ENCODE measurements at regions not wholly inside any gene's neighbourhood (a gene's known extent, or its start where the extent isn't known, plus 50 kb on each side); places are given as distances from the start of the nearest gene placed in this dataset.

DNA sequence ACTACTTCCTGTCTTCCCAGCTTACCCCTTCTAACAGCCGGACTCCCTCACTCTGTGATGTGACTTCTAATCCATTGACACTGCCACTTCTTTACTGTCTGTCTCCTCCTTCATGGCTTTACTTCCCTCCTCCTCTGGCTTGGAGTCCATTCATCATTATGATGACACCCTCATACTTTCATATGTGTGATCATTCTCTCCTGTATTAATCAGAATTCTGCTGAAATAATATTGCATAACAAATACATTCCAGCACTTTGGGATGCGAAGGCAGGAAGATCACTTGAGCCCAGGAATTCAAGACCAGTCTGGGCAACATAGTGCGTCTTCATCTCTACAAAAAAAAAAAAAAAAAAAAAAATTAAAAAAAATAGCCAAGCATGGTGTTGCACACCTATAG is 147.9 kb upstream of the BTBD3 start (continued):
- no peak for TF ChIP-seq KIAA2018 (CRISPR knock-in tag; IDR thresholded peaks at IDR 0.05; ENCODE audit: borderline replicate concordance)
- TF ChIP-seq GLI4 (CRISPR knock-in tag; IDR thresholded peaks at IDR 0.05; ENCODE audit: borderline replicate concordance) = no peak

DNA sequence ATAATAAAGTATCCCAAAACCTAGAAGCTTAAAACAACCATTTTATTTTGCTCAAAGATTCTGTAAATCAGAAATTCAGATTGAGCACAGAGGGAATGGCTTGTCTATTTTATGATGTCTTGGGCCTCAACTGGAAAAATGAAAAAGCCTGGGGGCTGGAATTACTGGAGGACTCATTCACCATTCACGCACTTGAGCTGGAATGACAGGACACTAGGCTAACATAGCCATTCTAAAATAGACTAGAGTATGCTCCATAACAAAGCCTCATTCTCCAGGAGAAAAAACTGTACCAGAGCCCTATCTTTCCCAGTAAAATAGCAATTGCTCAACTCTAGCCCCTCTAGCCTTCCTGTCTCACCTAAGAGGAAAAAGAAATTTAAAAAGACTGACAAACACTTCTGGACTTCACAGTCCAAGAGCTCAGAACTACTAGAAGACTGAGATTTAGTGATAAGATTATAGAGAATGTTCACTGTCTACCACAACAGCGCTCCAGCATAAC is 145.4 kb upstream of the BTBD3 start:
- POLR2A ChIA-PET = no interaction called here
- no peak overlapping the region for H3K9ac ChIP-seq (ENCODE audit: insufficient read depth, low read depth, low read length)
- no peak overlapping the region for H3K4me3 ChIP-seq (replicated peaks in 1 of 3; ENCODE audit: insufficient read depth in 1 of 3, low read depth in 2 of 3, low read length in 3 of 3)
- in situ Hi-C loops (cut with HindIII; ENCODE audit: extremely low pct_ligation_motif_present, low pct_unique_long_range_greater_than_20kb) = no loop called here
- DNase-seq (ENCODE audit: low spot score) = no peak
- H3K4me2 ChIP-seq (ENCODE audit: low read depth, low read length) = no peak overlapping the region
- no peak overlapping the region for H2AFZ ChIP-seq (ENCODE audit: low read length)
- no peak for ATAC-seq
- H3K79me2 ChIP-seq (ENCODE audit: insufficient read depth, low read length) = no peaks in the 10 kb centered on the region
- H3K27me3 ChIP-seq (ENCODE audit: control insufficient read depth in 1 of 2, insufficient read depth in 2 of 2, low read length in 2 of 2) = no peaks in the 10 kb centered on the region
- no TSS peak for BruUV-seq (replicated peaks)
- no peaks in the 10 kb centered on the region for H4K20me1 ChIP-seq (ENCODE audit: insufficient read depth, low read length)
- H3K4me1 ChIP-seq (ENCODE audit: insufficient read depth, low read length) = no peaks in the 10 kb centered on the region
- H3K27ac ChIP-seq (ENCODE audit: extremely low read length, insufficient read depth, low read length) = no peak overlapping the region
- intact Hi-C loops (cut with micrococcal nuclease; ENCODE audit: unreplicated experiment) = no loop called here
- H3K9me3 ChIP-seq (ENCODE audit: low read length) = no peaks in the 10 kb centered on the region
- WGBS (ENCODE audit: low lambda C conversion rate) = 26% methylated on average over 2 of the region's 2 CpGs
- H3K36me3 ChIP-seq (replicated peaks in 1 of 2; ENCODE audit: control insufficient read depth in 1 of 2, insufficient read depth in 2 of 2, low read length in 2 of 2) = no peaks in the 10 kb centered on the region
- FAIRE-seq = no peak
- CTCF ChIA-PET (ENCODE audit: low intra/inter-chr PET ratio, low total read pairs) = no interaction called here
- no peak for TF ChIP-seq TCF7L2 (IDR thresholded peaks at IDR 0.05; ENCODE audit: low read depth, low read length)
- TF ChIP-seq JUN (CRISPR knock-in tag; IDR thresholded peaks at IDR 0.05) = no peak
- no peak for TF ChIP-seq ZNF616 (CRISPR knock-in tag; IDR thresholded peaks at IDR 0.05; ENCODE audit: low read depth)
- TF ChIP-seq, protein P1, sequence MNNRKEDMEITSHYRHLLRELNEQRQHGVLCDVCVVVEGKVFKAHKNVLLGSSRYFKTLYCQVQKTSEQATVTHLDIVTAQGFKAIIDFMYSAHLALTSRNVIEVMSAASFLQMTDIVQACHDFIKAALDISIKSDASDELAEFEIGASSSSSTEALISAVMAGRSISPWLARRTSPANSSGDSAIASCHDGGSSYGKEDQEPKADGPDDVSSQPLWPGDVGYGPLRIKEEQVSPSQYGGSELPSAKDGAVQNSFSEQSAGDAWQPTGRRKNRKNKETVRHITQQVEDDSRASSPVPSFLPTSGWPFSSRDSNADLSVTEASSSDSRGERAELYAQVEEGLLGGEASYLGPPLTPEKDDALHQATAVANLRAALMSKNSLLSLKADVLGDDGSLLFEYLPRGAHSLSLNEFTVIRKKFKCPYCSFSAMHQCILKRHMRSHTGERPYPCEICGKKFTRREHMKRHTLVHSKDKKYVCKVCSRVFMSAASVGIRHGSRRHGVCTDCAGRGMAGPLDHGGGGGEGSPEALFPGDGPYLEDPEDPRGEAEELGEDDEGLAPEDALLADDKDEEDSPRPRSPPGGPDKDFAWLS (CRISPR knock-in tag; IDR thresholded peaks at IDR 0.05; ENCODE audit: borderline replicate concordance) = no peak
- TF ChIP-seq ZNF614 (CRISPR knock-in tag; IDR thresholded peaks at IDR 0.05; ENCODE audit: borderline replicate concordance) = no peak
- TF ChIP-seq, protein P2, sequence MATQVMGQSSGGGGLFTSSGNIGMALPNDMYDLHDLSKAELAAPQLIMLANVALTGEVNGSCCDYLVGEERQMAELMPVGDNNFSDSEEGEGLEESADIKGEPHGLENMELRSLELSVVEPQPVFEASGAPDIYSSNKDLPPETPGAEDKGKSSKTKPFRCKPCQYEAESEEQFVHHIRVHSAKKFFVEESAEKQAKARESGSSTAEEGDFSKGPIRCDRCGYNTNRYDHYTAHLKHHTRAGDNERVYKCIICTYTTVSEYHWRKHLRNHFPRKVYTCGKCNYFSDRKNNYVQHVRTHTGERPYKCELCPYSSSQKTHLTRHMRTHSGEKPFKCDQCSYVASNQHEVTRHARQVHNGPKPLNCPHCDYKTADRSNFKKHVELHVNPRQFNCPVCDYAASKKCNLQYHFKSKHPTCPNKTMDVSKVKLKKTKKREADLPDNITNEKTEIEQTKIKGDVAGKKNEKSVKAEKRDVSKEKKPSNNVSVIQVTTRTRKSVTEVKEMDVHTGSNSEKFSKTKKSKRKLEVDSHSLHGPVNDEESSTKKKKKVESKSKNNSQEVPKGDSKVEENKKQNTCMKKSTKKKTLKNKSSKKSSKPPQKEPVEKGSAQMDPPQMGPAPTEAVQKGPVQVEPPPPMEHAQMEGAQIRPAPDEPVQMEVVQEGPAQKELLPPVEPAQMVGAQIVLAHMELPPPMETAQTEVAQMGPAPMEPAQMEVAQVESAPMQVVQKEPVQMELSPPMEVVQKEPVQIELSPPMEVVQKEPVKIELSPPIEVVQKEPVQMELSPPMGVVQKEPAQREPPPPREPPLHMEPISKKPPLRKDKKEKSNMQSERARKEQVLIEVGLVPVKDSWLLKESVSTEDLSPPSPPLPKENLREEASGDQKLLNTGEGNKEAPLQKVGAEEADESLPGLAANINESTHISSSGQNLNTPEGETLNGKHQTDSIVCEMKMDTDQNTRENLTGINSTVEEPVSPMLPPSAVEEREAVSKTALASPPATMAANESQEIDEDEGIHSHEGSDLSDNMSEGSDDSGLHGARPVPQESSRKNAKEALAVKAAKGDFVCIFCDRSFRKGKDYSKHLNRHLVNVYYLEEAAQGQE (IDR thresholded peaks at IDR 0.05; ENCODE audit: borderline replicate concordance in 1 of 2, low read depth in 1 of 2, low read length in 2 of 2) = no peak
